Astrocyte (in vitro differentiated cells and primary cell): ENCODE measurements at regions not wholly inside any gene's neighbourhood (a gene's known extent, or its start where the extent isn't known, plus 50 kb on each side); places are given as distances from the start of the nearest gene placed in this dataset.
"Not testable (repeated sequence)": the region's sequence is repeated elsewhere in the genome, so short reads cannot be mapped to it uniquely, and the experiment has no call there.

Experiments used
- DNase-seq: peaks from one replicate; pipeline ENCODE4 v3.0.0-alpha.2; 2010; ENCODE audit warnings: low read depth
- FAIRE-seq: peaks from 2 replicates; lab custom pipeline; 2011; peaks lifted over from hg19 to GRCh38; lab: Jason Lieb, UNC
- H2AFZ ChIP-seq: 2 replicates; pipeline ENCODE4 v1.6.0; 2012; ENCODE audit warnings: low read depth, low read length, inconsistent platforms
- H3K27ac ChIP-seq: 2 replicates; pipeline ENCODE4 v1.5.1; 2011; ENCODE audit warnings: low read depth, low read length, inconsistent platforms
- H3K27me3 ChIP-seq: 2 replicates; pipeline ENCODE4 v1.6.0; 2011; ENCODE audit warnings: low read length, inconsistent platforms; ENCODE audit not compliant: insufficient read depth
- H3K36me3 ChIP-seq: 2 replicates; pipeline ENCODE4 v1.5.1; 2011; ENCODE audit warnings: low read length, inconsistent platforms; ENCODE audit not compliant: insufficient read depth
- H3K4me1 ChIP-seq: 2 replicates; pipeline ENCODE4 v1.5.1; 2011; ENCODE audit warnings: low read length, inconsistent platforms; ENCODE audit not compliant: insufficient read depth
- H3K4me2 ChIP-seq: 2 replicates; pipeline ENCODE4 v1.6.0; 2012; ENCODE audit warnings: low read length, inconsistent platforms
- H3K4me3 ChIP-seq: 2 replicates; pipeline ENCODE4 v1.5.1; 2011; ENCODE audit warnings: low read depth, mild to moderate bottlenecking, low read length, inconsistent platforms; ENCODE audit not compliant: insufficient read depth
- H3K79me2 ChIP-seq: 2 replicates; pipeline ENCODE4 v1.6.0; 2012; ENCODE audit warnings: mild to moderate bottlenecking, low read length, inconsistent platforms; ENCODE audit not compliant: insufficient read depth
- H3K9ac ChIP-seq: 2 replicates; pipeline ENCODE4 v1.6.0; 2012; ENCODE audit warnings: mild to moderate bottlenecking, low read length, inconsistent platforms
- H3K9me3 ChIP-seq: 2 replicates; pipeline ENCODE4 v1.5.1; 2012; ENCODE audit warnings: low read depth, mild to moderate bottlenecking, low read length, inconsistent platforms; ENCODE audit not compliant: insufficient read depth
- H4K20me1 ChIP-seq: 2 replicates; pipeline ENCODE4 v1.6.0; 2012; ENCODE audit warnings: low read length, inconsistent platforms; ENCODE audit not compliant: insufficient read depth
- H3K27ac Mint-ChIP-seq: one replicate; pipeline ENCODE4 v1.8.0; 2021; ENCODE audit warnings: mild to moderate bottlenecking, mixed read lengths; ENCODE audit not compliant: unreplicated experiment
- H3K27me3 Mint-ChIP-seq: one replicate; pipeline ENCODE4 v1.8.0; 2021; ENCODE audit warnings: low read depth, mixed read lengths; ENCODE audit not compliant: unreplicated experiment
- H3K36me3 Mint-ChIP-seq: one replicate; pipeline ENCODE4 v1.8.0; 2021; ENCODE audit warnings: low read depth, mixed read lengths; ENCODE audit not compliant: unreplicated experiment
- H3K4me1 Mint-ChIP-seq: one replicate; pipeline ENCODE4 v1.8.0; 2021; ENCODE audit warnings: low read depth, mixed read lengths; ENCODE audit not compliant: unreplicated experiment
- H3K4me3 Mint-ChIP-seq: one replicate; pipeline ENCODE4 v1.8.0; 2021; ENCODE audit warnings: mild to moderate bottlenecking, moderate library complexity, mixed read lengths; ENCODE audit not compliant: unreplicated experiment
- H3K9me3 Mint-ChIP-seq: one replicate; pipeline ENCODE4 v1.8.0; 2021; ENCODE audit warnings: mild to moderate bottlenecking, mixed read lengths; ENCODE audit not compliant: unreplicated experiment
- EZH2 ChIP-seq: IDR thresholded peaks from 2 replicates; pipeline ENCODE4 v1.6.1; 2012; ENCODE audit warnings: mild to moderate bottlenecking, low read length, inconsistent platforms; ENCODE audit not compliant: insufficient read depth
- TF ChIP-seq, protein P1 (sequence below): IDR thresholded peaks from 2 replicates; pipeline ENCODE4 v1.5.1; 2011; ENCODE audit warnings: low read depth, mild to moderate bottlenecking, inconsistent platforms, low read length, moderate library complexity; ENCODE audit not compliant: insufficient read depth

DNA sequence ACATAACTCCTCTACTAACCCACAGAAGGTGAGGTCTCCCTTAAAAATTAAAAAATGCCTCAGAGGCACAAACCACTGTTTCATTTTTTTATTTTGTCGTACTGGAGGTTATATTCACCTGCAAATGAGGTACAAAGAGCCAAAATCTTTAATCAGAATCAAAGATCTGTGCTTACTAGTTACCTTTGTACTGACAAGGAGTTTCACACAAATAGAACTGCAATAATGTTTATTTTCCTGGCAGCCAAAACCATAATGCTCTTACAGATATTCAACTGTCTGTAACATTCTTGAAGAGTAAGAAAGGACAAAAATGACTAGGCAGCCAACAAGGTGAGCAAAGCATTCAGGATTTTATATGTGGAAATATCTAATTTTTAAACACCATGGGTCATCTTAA, 105.1 kb upstream of the NOL4 start:
- no peak overlapping the region for H3K27ac ChIP-seq
- no peaks in the 10 kb centered on the region for H3K4me1 Mint-ChIP-seq
- TF ChIP-seq, protein P1, sequence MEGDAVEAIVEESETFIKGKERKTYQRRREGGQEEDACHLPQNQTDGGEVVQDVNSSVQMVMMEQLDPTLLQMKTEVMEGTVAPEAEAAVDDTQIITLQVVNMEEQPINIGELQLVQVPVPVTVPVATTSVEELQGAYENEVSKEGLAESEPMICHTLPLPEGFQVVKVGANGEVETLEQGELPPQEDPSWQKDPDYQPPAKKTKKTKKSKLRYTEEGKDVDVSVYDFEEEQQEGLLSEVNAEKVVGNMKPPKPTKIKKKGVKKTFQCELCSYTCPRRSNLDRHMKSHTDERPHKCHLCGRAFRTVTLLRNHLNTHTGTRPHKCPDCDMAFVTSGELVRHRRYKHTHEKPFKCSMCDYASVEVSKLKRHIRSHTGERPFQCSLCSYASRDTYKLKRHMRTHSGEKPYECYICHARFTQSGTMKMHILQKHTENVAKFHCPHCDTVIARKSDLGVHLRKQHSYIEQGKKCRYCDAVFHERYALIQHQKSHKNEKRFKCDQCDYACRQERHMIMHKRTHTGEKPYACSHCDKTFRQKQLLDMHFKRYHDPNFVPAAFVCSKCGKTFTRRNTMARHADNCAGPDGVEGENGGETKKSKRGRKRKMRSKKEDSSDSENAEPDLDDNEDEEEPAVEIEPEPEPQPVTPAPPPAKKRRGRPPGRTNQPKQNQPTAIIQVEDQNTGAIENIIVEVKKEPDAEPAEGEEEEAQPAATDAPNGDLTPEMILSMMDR, result no peak
- no peak for TF ChIP-seq EZH2
- H3K4me3 Mint-ChIP-seq, result no peak overlapping the region
- no peak overlapping the region for H3K9ac ChIP-seq
- H3K4me1 ChIP-seq, result no peaks in the 10 kb centered on the region
- H2AFZ ChIP-seq, result no peak overlapping the region
- peaks cover 2% of the 10 kb centered on the region for H3K9me3 Mint-ChIP-seq
- no peaks in the 10 kb centered on the region for H3K79me2 ChIP-seq
- H4K20me1 ChIP-seq, result no peaks in the 10 kb centered on the region
- no peak overlapping the region for H3K4me2 ChIP-seq
- H3K27me3 Mint-ChIP-seq, result no peaks in the 10 kb centered on the region
- H3K4me3 ChIP-seq, result no peak overlapping the region
- no peak overlapping the region for H3K27ac Mint-ChIP-seq
- no peaks in the 10 kb centered on the region for H3K36me3 ChIP-seq
- no peaks in the 10 kb centered on the region for H3K36me3 Mint-ChIP-seq
- H3K9me3 ChIP-seq, result no peaks in the 10 kb centered on the region
- no peak for DNase-seq
- H3K27me3 ChIP-seq, result no peaks in the 10 kb centered on the region
- no peak for FAIRE-seq

GRCh38 chr18:34330308-34330707, 105.6 kb upstream of the NOL4 start:
- Mint-ChIP-seq H3K4me3 (no peak overlapping the region), H3K4me1 (no peaks in the 10 kb centered on the region), H3K27me3 (no peaks in the 10 kb centered on the region), H3K27ac (no peak overlapping the region), H3K9me3 (peaks cover 2% of the 10 kb centered on the region), H3K36me3 (no peaks in the 10 kb centered on the region)
- Histone ChIP-seq H3K4me2 (no peak overlapping the region), H3K79me2 (no peaks in the 10 kb centered on the region), H3K27me3 (no peaks in the 10 kb centered on the region), H3K36me3 (no peaks in the 10 kb centered on the region), H4K20me1 (no peaks in the 10 kb centered on the region), H3K4me3 (no peak overlapping the region), H3K9me3 (no peaks in the 10 kb centered on the region), H3K27ac (no peak overlapping the region), H3K4me1 (no peaks in the 10 kb centered on the region), H3K9ac (no peak overlapping the region), H2AFZ (no peak overlapping the region)
- no peak for DNase-seq
- FAIRE-seq, result no peak
- no peak for TF ChIP-seq EZH2
- TF ChIP-seq, protein P1, result no peak

DNA sequence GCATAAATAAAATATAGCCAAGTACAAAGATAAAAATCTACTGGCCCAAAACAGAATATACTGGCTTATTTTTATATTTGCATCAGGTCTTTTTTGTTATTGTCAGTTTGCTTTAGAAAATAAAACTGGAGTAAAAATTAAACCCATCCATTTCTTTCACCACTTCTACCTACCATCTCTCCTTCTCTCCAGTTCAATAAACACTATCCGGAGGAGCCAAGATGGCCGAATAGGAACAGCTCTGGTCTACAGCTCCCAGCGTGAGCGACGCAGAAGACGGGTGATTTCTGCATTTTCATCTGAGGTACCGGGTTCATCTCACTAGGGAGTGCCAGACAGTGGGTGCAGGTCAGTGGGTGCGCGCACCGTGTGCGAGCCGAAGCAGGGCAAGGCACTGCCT, 106.2 kb upstream of the NOL4 start:
- H3K4me3 ChIP-seq, H3K4me2 ChIP-seq, FAIRE-seq, H3K27ac ChIP-seq, H3K79me2 ChIP-seq, H3K36me3 Mint-ChIP-seq, H2AFZ ChIP-seq, H3K9me3 ChIP-seq, H3K9me3 Mint-ChIP-seq, H3K27me3 Mint-ChIP-seq, H3K27ac Mint-ChIP-seq, DNase-seq, H3K9ac ChIP-seq, H3K36me3 ChIP-seq, H3K27me3 ChIP-seq, H3K4me3 Mint-ChIP-seq, H3K4me1 ChIP-seq, H4K20me1 ChIP-seq, H3K4me1 Mint-ChIP-seq: not testable (repeated sequence)

- not testable (repeated sequence) for H3K36me3 ChIP-seq, FAIRE-seq, DNase-seq, H3K4me1 Mint-ChIP-seq, H3K4me3 Mint-ChIP-seq, H3K9ac ChIP-seq, H3K27ac ChIP-seq, H3K36me3 Mint-ChIP-seq, H3K4me3 ChIP-seq, H3K9me3 ChIP-seq, H3K9me3 Mint-ChIP-seq, H4K20me1 ChIP-seq, H3K79me2 ChIP-seq, H3K4me1 ChIP-seq, H3K27me3 ChIP-seq, H2AFZ ChIP-seq, H3K27ac Mint-ChIP-seq, H3K4me2 ChIP-seq, H3K27me3 Mint-ChIP-seq
These were observed 106.6 kb upstream of the NOL4 start for GRCh38 chr18:34331343-34331742.
